GM18870 (cell line): ENCODE measurements at regions not wholly inside any gene's neighbourhood (a gene's known extent, or its start where the extent isn't known, plus 50 kb on each side); places are given as distances from the start of the nearest gene placed in this dataset.
A peak's percentile ranks its signal among the peaks of the same experiment; 100 is the strongest.
"Not testable (repeated sequence)": the region's sequence is repeated elsewhere in the genome, so short reads cannot be mapped to it uniquely, and the experiment has no call there.

Experiments
- ATAC-seq: cut with Tn5 transposase; IDR thresholded peaks from one replicate; pipeline ENCODE4 v1.9.1; 2021; ENCODE audit warnings: moderate library complexity; ENCODE audit not compliant: unreplicated experiment

- no peak for ATAC-seq
These were observed 51.1 kb upstream of the MIER3 start for GRCh38 chr5:57002959-57003485.

DNA sequence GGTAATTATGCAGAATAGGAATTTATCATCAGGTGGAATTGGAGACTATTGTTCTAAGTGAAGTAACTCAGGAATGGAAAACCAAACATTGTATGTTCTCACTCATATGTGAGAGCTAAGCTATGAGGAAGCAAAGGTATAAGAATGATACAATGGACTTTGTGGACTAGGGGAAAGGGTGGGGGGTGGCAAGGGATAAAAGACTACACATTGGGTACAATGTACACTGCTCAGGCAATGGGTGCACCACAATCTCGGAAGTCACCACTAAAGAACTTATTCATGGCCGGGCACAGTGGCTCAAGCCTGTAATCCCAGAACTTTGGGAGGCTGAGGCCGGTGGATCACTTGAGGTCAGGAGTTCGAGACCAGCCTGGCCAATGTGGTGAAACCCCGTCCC lies 51.6 kb upstream of the MIER3 start:
- ATAC-seq = not testable (repeated sequence)

- ATAC-seq = no peak
These were observed 52.9 kb upstream of the MIER3 start for GRCh38 chr5:57004800-57005199.

- ATAC-seq = peak; percentile 68
These were observed 55.4 kb upstream of the MIER3 start for GRCh38 chr5:57007344-57007743.

- ATAC-seq = no peak
These were observed 57.9 kb upstream of the MIER3 start for GRCh38 chr5:57009811-57010210.

- ATAC-seq = no peak
These were observed 58.9 kb upstream of the MIER3 start for GRCh38 chr5:57010786-57011185.

- no peak for ATAC-seq
These were observed 60.6 kb upstream of the MIER3 start for GRCh38 chr5:57012511-57012910.

- ATAC-seq = no peak
These were observed 74.0 kb upstream of the MIER3 start for GRCh38 chr5:57025961-57026360.

DNA sequence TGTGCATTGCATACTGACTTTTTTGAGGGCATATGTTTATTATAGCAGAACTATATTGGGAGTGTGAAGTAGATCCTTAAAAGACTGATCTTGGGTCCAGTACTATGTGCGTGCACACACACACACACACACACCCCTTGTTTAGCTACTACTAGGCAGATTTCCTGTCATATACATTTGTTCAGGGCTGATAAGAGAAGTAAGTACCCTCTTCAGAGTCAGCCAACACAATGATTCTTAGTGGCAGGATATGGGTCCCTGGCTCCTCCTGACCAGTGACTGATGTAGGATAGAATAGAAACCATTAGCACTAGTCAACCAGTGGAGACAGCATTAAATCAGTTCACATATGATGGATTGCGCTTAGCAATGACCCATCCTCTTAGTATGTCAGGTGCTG lies 76.2 kb upstream of the MIER3 start:
- no peak for ATAC-seq

GRCh38 chr5:57032151-57032551 lies 80.2 kb upstream of the MIER3 start:
- no peak for ATAC-seq

- ATAC-seq = no peak
These were observed 81.2 kb upstream of the MIER3 start for GRCh38 chr5:57033103-57033502.

DNA sequence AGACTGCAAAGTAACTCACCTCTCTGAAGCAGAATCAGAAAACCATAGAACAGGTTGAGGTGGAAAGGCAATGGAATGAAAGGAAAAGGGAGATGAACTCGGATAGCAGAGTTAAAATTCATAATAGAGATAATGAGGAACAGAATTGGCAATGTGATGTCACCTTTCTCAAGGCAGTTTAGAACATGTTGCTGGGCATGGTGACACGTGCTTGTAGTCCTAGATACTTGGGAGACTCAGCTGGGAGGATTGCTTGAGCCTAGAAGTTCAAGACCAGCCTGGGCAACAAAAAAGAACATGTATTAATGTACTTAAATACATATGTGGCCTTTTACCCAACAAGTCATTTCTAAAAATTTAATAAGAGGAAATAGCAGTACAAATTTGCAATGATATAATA lies 81.6 kb upstream of the MIER3 start:
- no peak for ATAC-seq

- no peak for ATAC-seq
These were observed 82.4 kb upstream of the MIER3 start for GRCh38 chr5:57034201-57034916.

DNA sequence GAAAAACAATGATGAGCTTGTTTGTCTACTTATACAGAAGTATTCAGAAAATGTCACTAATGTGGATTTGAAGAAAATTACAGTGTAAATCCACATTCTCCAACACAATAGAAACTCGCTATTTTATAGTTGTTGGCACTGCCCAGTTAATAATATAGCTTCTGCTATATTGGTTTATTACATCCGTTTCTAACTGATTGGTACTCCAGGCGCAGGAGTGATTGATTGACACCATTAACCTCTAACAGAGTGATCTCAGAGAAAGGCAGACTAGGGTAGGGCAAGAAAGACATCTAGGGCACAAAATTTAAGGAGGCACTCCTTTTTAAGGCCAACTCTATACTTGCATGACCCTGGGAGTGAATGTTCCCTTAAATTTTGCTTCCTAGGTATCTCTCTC lies 84.0 kb upstream of the MIER3 start:
- ATAC-seq = no peak

- ATAC-seq = no peak
These were observed 84.8 kb upstream of the MIER3 start for GRCh38 chr5:57036761-57037160.

DNA sequence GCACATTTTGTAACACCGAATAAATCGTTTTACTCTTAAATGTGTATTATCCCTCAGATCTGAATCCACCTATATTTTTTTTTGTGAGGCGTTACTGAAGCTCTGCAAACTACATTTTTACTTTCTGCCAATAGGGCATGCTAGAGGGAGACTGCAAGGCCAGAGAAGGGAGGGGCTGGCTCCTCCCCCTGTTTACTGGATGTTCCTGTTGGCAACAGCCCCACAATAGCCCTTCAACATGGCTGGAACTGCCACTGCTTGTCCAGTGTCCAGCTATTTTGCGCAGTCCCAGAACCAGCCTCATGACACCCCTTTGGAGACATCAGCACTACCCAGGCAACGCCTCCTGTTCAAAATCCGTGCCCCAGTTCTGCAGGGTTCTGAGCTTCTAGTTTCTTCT lies 85.4 kb upstream of the MIER3 start:
- ATAC-seq = no peak

- ATAC-seq = no peak
These were observed 89.6 kb upstream of the MIER3 start for GRCh38 chr5:57041570-57041969.

DNA sequence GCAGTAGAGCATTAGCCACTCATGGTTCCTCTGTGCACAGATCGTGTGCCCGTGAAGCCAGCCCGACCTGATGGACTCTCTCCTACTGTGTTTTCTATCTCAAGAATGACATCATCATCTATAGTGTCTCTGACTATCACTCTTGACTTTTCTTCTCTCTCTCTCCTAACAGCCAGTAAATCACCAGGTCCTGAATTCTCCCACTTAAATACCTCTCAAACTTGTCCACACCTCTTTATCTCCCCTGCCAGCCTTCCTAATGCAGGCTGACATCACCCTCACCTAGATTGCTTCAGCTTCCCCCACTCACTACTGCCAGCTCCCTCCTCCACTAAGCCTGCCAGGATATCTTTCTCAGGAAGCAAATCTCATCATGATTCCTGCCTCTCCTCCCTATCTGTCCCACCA lies 90.6 kb upstream of the MIER3 start:
- ATAC-seq = no peak

DNA sequence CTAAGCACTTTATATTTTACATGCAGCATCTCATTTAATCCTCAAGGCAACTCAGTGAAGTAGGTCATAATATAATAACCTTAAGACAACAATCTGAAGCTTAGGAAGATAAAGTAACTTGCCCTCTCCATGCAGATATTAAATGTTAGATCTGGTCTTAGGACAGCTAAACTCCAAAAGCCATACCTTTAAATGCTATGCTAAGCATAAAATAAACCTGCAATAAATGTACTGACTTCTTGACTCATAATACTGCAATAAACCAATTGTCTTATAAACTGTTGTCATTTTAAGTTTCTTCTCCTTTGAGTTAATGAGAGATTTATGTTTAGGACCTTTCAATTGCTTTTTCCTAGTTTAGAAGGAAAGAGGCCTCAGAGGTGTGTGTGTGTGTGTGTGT lies 102.2 kb upstream of the MIER3 start:
- no peak for ATAC-seq

DNA sequence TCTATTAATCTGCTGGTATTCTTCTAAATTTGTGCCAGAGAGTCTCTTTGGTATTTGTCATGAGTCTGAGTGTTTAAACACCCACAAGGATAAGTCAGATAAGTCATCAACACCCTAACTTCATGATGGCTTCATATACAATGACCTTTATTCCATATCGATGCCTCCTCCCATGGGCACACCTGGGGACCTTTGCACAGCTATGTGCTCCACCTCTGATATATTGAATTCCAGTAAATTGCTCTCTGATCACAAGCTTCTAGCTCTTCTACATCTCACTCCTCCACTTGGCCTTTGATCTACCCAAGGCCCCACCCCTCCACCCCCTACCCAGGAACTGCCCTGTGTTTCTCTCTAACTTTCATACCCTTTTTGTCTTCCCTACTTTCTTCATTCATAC lies 102.7 kb upstream of the MIER3 start:
- ATAC-seq = no peak

- no peak for ATAC-seq
These were observed 103.8 kb upstream of the MIER3 start for GRCh38 chr5:57055731-57056130.

DNA sequence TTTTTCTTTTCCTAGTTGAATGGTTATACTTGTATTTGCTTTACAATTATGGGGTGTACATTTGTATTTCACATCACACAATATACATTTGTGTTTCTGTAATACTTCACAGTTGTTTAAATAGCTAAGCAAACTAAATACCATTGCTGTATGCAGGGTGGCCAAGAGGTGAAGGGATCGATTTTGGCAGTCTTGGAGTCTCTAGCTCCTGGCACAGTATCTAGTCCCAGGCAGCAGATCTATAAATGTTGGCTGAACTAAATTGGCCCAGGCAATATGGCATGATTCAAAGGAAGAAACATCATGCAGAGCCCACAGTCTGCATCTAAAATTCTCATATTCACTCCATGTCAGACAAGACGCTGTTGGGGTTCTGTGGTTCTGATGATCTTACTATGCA lies 110.1 kb upstream of the GPBP1 start:
- no peak for ATAC-seq

GRCh38 chr5:57066924-57067596 lies 106.8 kb upstream of the GPBP1 start:
- ATAC-seq = no peak
